T1000 (cell line): ENCODE measurements at regions not wholly inside any gene's neighbourhood (a gene's known extent, or its start where the extent isn't known, plus 50 kb on each side); places are given as distances from the start of the nearest gene placed in this dataset.
"Not testable (repeated sequence)": the region's sequence is repeated elsewhere in the genome, so short reads cannot be mapped to it uniquely, and the experiment has no call there.

Experiments used
- DNase-seq: peaks from one replicate; lab custom pipeline; 2025; ENCODE audit warnings: mixed read lengths; lab: John Stamatoyannopoulos, UW

- no peak for DNase-seq
These were observed 256.6 kb upstream of the EPHA7 start for GRCh38 chr6:93675856-93676417.

GRCh38 chr6:93663111-93663510, 243.8 kb upstream of the EPHA7 start:
- DNase-seq: no peak

- DNase-seq: no peak
These were observed 235.2 kb upstream of the EPHA7 start for GRCh38 chr6:93654548-93654947.

GRCh38 chr6:93644611-93645010, 225.3 kb upstream of the EPHA7 start:
- no peak for DNase-seq

GRCh38 chr6:93639126-93639525, 219.8 kb upstream of the EPHA7 start:
- DNase-seq: no peak

GRCh38 chr6:93636987-93637664, 217.8 kb upstream of the EPHA7 start:
- not testable (repeated sequence) for DNase-seq

GRCh38 chr6:93624408-93624807, 205.0 kb upstream of the EPHA7 start:
- no peak for DNase-seq

GRCh38 chr6:93621442-93621841, 202.1 kb upstream of the EPHA7 start:
- DNase-seq: no peak

- DNase-seq: no peak
These were observed 185.6 kb upstream of the EPHA7 start for GRCh38 chr6:93604951-93605350.

- no peak for DNase-seq
These were observed 173.1 kb upstream of the EPHA7 start for GRCh38 chr6:93592417-93592816.

GRCh38 chr6:93586306-93586705, 166.9 kb upstream of the EPHA7 start:
- DNase-seq: no peak

GRCh38 chr6:93584300-93584699, 164.9 kb upstream of the EPHA7 start:
- DNase-seq: no peak

GRCh38 chr6:93581371-93581770, 162.0 kb upstream of the EPHA7 start:
- no peak for DNase-seq

GRCh38 chr6:93580446-93580845, 161.1 kb upstream of the EPHA7 start:
- no peak for DNase-seq

- no peak for DNase-seq
These were observed 156.3 kb upstream of the EPHA7 start for GRCh38 chr6:93575495-93576267.

- no peak for DNase-seq
These were observed 154.9 kb upstream of the EPHA7 start for GRCh38 chr6:93574299-93574698.

- DNase-seq: no peak
These were observed 152.0 kb upstream of the EPHA7 start for GRCh38 chr6:93571346-93571745.

GRCh38 chr6:93568169-93568568, 148.8 kb upstream of the EPHA7 start:
- DNase-seq: no peak

GRCh38 chr6:93567164-93567563, 147.8 kb upstream of the EPHA7 start:
- no peak for DNase-seq

GRCh38 chr6:93566285-93566684, 146.9 kb upstream of the EPHA7 start:
- no peak for DNase-seq

- DNase-seq: peak; percentile 2
These were observed 143.2 kb upstream of the EPHA7 start for GRCh38 chr6:93562582-93562981.

GRCh38 chr6:93555292-93555691, 135.9 kb upstream of the EPHA7 start:
- no peak for DNase-seq

GRCh38 chr6:93554018-93554417, 134.7 kb upstream of the EPHA7 start:
- DNase-seq: no peak
